Activated T-helper 2 cell treated with anti-CD3 and anti-CD28 coated beads, Interferon-gamma antibody, Interleukin-2, Interleukin-4, amounts not matched to agents 10 μg/mL and 5 μg/mL and 100 μg/mL, durations not matched to agents 14 hours and 24 hours and 36 hours (primary cell): ENCODE measurements at regions not wholly inside any gene's neighbourhood (a gene's known extent, or its start where the extent isn't known, plus 50 kb on each side); places are given as distances from the start of the nearest gene placed in this dataset.

Source experiments
- DNase-seq: peaks from one replicate; pipeline ENCODE4 v3.0.0; 2021; ENCODE audit warnings: low spot score
- H3K27ac Mint-ChIP-seq: one replicate; pipeline ENCODE4 v1.8.0; 2021; ENCODE audit warnings: mixed read lengths
- H3K27me3 Mint-ChIP-seq: one replicate; pipeline ENCODE4 v1.8.0; 2021; ENCODE audit warnings: low read depth, mixed read lengths
- H3K36me3 Mint-ChIP-seq: one replicate; pipeline ENCODE4 v1.8.0; 2021; ENCODE audit warnings: low read depth, mixed read lengths
- H3K4me1 Mint-ChIP-seq: one replicate; pipeline ENCODE4 v1.8.0; 2021; ENCODE audit warnings: low read depth, mixed read lengths
- H3K4me3 Mint-ChIP-seq: one replicate; pipeline ENCODE4 v1.8.0; 2021; ENCODE audit warnings: low read depth, mild to moderate bottlenecking, moderate library complexity, mixed read lengths
- H3K9me3 Mint-ChIP-seq: one replicate; pipeline ENCODE4 v1.8.0; 2021; ENCODE audit warnings: mixed read lengths
- intact Hi-C: fragments of 100-400 bp; cut with micrococcal nuclease; formaldehyde crosslinking; loops from one replicate; pipeline ENCODE4 v1.15.1; 2023

DNA sequence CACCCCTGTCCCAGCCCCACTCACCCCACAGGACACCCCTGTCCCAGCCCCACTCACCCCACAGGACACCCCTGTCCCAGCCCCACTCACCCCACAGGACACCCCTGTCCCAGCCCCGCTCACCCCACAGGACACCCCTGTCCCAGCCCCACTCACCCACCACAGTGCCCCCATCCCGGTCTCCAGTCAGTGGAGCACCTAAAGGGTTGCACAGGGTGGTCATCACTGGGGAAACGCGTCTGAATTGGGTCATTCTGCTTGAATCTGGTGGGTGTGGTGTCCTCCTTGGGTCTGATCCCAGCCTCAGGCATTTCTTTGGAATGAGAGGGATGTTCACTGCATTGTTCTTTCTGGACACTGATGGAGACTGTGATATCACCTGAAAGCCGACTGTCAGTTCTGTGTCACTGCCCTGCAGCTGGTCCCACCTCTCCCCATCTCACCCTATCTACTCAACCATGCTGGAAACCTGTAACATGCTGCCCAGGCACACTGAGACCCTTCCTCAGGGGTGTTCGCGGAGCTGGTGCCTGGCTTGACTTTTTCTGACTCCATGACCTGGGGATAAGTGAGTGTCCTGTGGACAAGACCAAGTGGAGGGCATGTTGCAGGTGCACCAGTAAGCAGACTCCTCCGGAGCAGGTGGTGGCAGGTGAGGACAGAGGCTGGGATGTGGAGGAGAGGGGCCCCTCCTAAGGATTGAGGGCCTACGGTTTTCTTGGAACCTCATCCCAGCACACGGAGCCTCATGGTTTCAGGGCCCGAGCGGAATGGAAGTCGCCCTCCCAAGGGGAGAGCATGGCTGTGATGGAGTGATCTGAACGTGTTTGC is 262.5 kb upstream of the PPP2R2D start:
- DNase-seq = no peak
- H3K27me3 Mint-ChIP-seq = peaks cover 2% of the 10 kb centered on the region
- no peak overlapping the region for H3K27ac Mint-ChIP-seq
- intact Hi-C loops = no loop called here
- H3K9me3 Mint-ChIP-seq = peaks cover 9% of the 10 kb centered on the region
- H3K4me3 Mint-ChIP-seq = no peak overlapping the region
- no peaks in the 10 kb centered on the region for H3K36me3 Mint-ChIP-seq
- peaks cover 9% of the 10 kb centered on the region for H3K4me1 Mint-ChIP-seq

- no peak overlapping the region for H3K27ac Mint-ChIP-seq
- peaks cover 9% of the 10 kb centered on the region for H3K9me3 Mint-ChIP-seq
- H3K4me1 Mint-ChIP-seq = peaks cover 9% of the 10 kb centered on the region
- no peaks in the 10 kb centered on the region for H3K36me3 Mint-ChIP-seq
- no peak for DNase-seq
- H3K4me3 Mint-ChIP-seq = no peak overlapping the region
- peaks cover 2% of the 10 kb centered on the region for H3K27me3 Mint-ChIP-seq
- intact Hi-C loops = no loop called here
Observed at GRCh38 chr10:131638880-131639278, 261.9 kb upstream of the PPP2R2D start.

GRCh38 chr10:131640045-131640644 is 260.7 kb upstream of the PPP2R2D start:
- H3K27ac Mint-ChIP-seq = no peak overlapping the region
- H3K4me1 Mint-ChIP-seq = peaks cover 9% of the 10 kb centered on the region
- no peaks in the 10 kb centered on the region for H3K36me3 Mint-ChIP-seq
- peaks cover 2% of the 10 kb centered on the region for H3K27me3 Mint-ChIP-seq
- intact Hi-C loops = no loop called here
- peaks cover 9% of the 10 kb centered on the region for H3K9me3 Mint-ChIP-seq
- no peak for DNase-seq
- H3K4me3 Mint-ChIP-seq = no peak overlapping the region

- intact Hi-C loops = no loop called here
- no peak for DNase-seq
- peaks cover 9% of the 10 kb centered on the region for H3K9me3 Mint-ChIP-seq
- no peaks in the 10 kb centered on the region for H3K36me3 Mint-ChIP-seq
- H3K27me3 Mint-ChIP-seq = no peaks in the 10 kb centered on the region
- no peak overlapping the region for H3K27ac Mint-ChIP-seq
- peaks cover 7% of the 10 kb centered on the region for H3K4me1 Mint-ChIP-seq
- no peak overlapping the region for H3K4me3 Mint-ChIP-seq
Observed at GRCh38 chr10:131641231-131641630, 259.6 kb upstream of the PPP2R2D start.

GRCh38 chr10:131641898-131642297 is 258.9 kb upstream of the PPP2R2D start:
- Mint-ChIP-seq H3K4me3 (no peak overlapping the region), H3K27ac (no peak overlapping the region), H3K4me1 (peaks cover 7% of the 10 kb centered on the region), H3K36me3 (no peaks in the 10 kb centered on the region), H3K9me3 (peaks cover 9% of the 10 kb centered on the region), H3K27me3 (no peaks in the 10 kb centered on the region)
- DNase-seq = no peak
- intact Hi-C loops = no loop called here

- Mint-ChIP-seq H3K4me3 (no peak overlapping the region), H3K36me3 (no peaks in the 10 kb centered on the region), H3K27ac (no peak overlapping the region), H3K27me3 (no peaks in the 10 kb centered on the region), H3K4me1 (peaks cover 7% of the 10 kb centered on the region), H3K9me3 (peaks cover 9% of the 10 kb centered on the region)
- intact Hi-C loops = no loop called here
- DNase-seq = no peak
Observed at GRCh38 chr10:131642966-131643365, 257.8 kb upstream of the PPP2R2D start.

DNA sequence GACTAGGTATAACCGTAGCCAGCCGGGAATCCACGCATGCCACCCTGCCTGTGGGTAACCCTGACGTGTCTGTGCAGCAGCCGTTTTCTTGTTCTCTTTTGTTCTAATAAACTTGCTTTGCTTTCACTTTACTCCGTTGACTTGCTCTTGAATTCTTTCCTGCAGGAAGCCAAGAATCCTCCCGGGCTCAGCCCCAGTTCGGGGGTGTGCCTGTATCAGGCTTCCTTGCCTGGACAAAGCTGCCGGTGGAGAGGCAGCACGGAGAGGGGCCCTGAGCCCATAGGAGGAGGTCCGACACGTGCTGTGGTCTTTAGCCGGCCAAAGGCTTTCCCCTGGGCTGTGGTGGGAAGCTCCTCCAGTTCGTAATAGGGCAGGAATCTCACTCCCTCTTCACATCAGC is 256.5 kb upstream of the PPP2R2D start:
- Mint-ChIP-seq H3K36me3 (no peaks in the 10 kb centered on the region), H3K4me3 (no peak overlapping the region), H3K4me1 (peaks cover 7% of the 10 kb centered on the region), H3K27ac (no peak overlapping the region), H3K27me3 (no peaks in the 10 kb centered on the region), H3K9me3 (peaks cover 9% of the 10 kb centered on the region)
- DNase-seq = no peak
- intact Hi-C loops = no loop called here

- no peak for DNase-seq
- Mint-ChIP-seq H3K9me3 (peaks cover 2% of the 10 kb centered on the region), H3K27ac (no peak overlapping the region), H3K36me3 (no peaks in the 10 kb centered on the region), H3K27me3 (no peaks in the 10 kb centered on the region), H3K4me1 (peaks cover 7% of the 10 kb centered on the region), H3K4me3 (no peak overlapping the region)
- intact Hi-C loops = no loop called here
Observed at GRCh38 chr10:131644864-131645658, 255.7 kb upstream of the PPP2R2D start.

DNA sequence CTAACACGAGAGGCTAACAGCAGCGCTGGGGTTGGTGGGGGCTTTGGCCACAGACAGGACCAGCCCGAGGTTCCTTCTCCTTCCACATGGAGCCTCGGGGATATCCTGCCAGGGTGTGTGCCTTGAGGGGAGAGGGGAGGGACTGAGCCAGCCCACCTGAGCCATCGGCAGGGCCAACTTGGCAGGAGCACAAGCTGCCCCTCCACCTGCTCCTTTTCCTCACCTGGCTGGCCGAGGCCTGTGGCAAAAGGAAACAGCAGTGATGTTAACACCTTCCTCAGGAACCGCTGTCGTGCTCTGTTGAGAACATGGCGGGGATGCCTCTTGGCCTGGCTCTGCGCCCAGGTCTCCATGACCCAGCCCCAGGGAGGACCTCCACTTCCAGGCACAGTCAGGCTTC is 255.1 kb upstream of the PPP2R2D start:
- Mint-ChIP-seq H3K4me1 (peaks cover 5% of the 10 kb centered on the region), H3K36me3 (no peaks in the 10 kb centered on the region), H3K9me3 (no peaks in the 10 kb centered on the region), H3K27ac (no peak overlapping the region), H3K27me3 (no peaks in the 10 kb centered on the region), H3K4me3 (no peak overlapping the region)
- intact Hi-C loops = no loop called here
- DNase-seq = no peak

- H3K4me3 Mint-ChIP-seq = no peak overlapping the region
- peaks cover 2% of the 10 kb centered on the region for H3K27me3 Mint-ChIP-seq
- DNase-seq = no peak
- no peaks in the 10 kb centered on the region for H3K4me1 Mint-ChIP-seq
- H3K27ac Mint-ChIP-seq = no peak overlapping the region
- intact Hi-C loops = no loop called here
- no peaks in the 10 kb centered on the region for H3K9me3 Mint-ChIP-seq
- H3K36me3 Mint-ChIP-seq = no peaks in the 10 kb centered on the region
Observed at GRCh38 chr10:131646551-131647525, 254.0 kb upstream of the PPP2R2D start.

DNA sequence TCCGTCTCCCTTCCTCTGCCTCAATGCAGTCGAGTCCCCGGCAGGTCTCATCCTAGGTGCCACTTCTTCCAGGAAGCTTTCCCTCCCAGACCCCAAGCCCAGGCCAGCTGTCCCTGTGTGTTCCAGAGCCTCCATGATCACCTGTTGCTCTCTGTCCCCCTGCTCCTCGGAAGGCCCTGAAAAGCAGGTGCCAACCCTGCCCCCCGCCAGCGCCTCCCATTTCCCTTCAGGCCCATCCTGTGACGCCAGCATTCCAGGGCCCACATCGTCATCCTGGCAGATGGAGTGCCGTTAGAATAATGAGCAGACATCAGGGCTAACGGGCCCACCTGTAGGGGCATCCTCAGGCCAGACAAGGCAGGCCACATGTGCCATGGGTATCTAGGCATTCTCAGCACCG is 253.0 kb upstream of the PPP2R2D start:
- H3K36me3 Mint-ChIP-seq = no peaks in the 10 kb centered on the region

GRCh38 chr10:131648386-131649020 is 252.3 kb upstream of the PPP2R2D start:
- no peak overlapping the region for H3K4me3 Mint-ChIP-seq
- no peaks in the 10 kb centered on the region for H3K36me3 Mint-ChIP-seq
- H3K9me3 Mint-ChIP-seq = no peaks in the 10 kb centered on the region
- peaks cover 4% of the 10 kb centered on the region for H3K27me3 Mint-ChIP-seq
- no peak overlapping the region for H3K27ac Mint-ChIP-seq
- no peaks in the 10 kb centered on the region for H3K4me1 Mint-ChIP-seq
- no peak for DNase-seq
- intact Hi-C loops = no loop called here

More for the DNA sequence above, 253.0 kb upstream of the PPP2R2D start:
- Mint-ChIP-seq H3K4me3 (no peak overlapping the region), H3K27ac (no peak overlapping the region), H3K4me1 (no peaks in the 10 kb centered on the region), H3K9me3 (no peaks in the 10 kb centered on the region), H3K27me3 (peaks cover 4% of the 10 kb centered on the region)
- intact Hi-C loops = no loop called here
- DNase-seq = no peak
